ES-I3 (cell line): ENCODE measurements at regions not wholly inside any gene's neighbourhood (a gene's known extent, or its start where the extent isn't known, plus 50 kb on each side); places are given as distances from the start of the nearest gene placed in this dataset.

Source experiments
- H3K36me3 ChIP-seq: 2 replicates; pipeline ENCODE4 v1.6.1; 2013; ENCODE audit warnings: mild to moderate bottlenecking, low read length, control low read depth, moderate library complexity; ENCODE audit not compliant: insufficient read depth
- H3K4me1 ChIP-seq: 2 replicates; pipeline ENCODE4 v1.6.1; 2013; ENCODE audit warnings: mild to moderate bottlenecking, control low read depth, low read length; ENCODE audit not compliant: insufficient read depth
- H3K9ac ChIP-seq: 2 replicates; pipeline ENCODE4 v1.6.1; 2013; ENCODE audit warnings: low read depth, mild to moderate bottlenecking, low read length, moderate library complexity
- H3K9me3 ChIP-seq: 2 replicates; pipeline ENCODE4 v1.6.1; 2013; ENCODE audit warnings: mild to moderate bottlenecking, low read length, moderate library complexity; ENCODE audit not compliant: control insufficient read depth, insufficient read depth

GRCh38 chr17:69605571-69605970, 191.1 kb downstream of the MAP2K6 start:
- Histone ChIP-seq H3K9ac (no peak overlapping the region), H3K36me3 (no peaks in the 10 kb centered on the region), H3K9me3 (no peaks in the 10 kb centered on the region), H3K4me1 (peaks cover 15% of the 10 kb centered on the region)

- H3K36me3 ChIP-seq, result no peaks in the 10 kb centered on the region
- H3K9ac ChIP-seq, result no peak overlapping the region
- H3K4me1 ChIP-seq, result peaks cover 15% of the 10 kb centered on the region
- no peaks in the 10 kb centered on the region for H3K9me3 ChIP-seq
These were observed 191.8 kb downstream of the MAP2K6 start for GRCh38 chr17:69606142-69606800.

- peak overlapping the region; percentile 4; the same call in 1 of the 2 replicates for H3K9ac ChIP-seq
These were observed 192.8 kb downstream of the MAP2K6 start for GRCh38 chr17:69607162-69607834.

GRCh38 chr17:69608141-69608540, 193.6 kb downstream of the MAP2K6 start:
- no peaks in the 10 kb centered on the region; the same call in 1 of the 2 replicates for H3K9me3 ChIP-seq
- no peaks in the 10 kb centered on the region for H3K36me3 ChIP-seq
- no peak overlapping the region for H3K9ac ChIP-seq
- peaks cover 15% of the 10 kb centered on the region for H3K4me1 ChIP-seq

More at GRCh38 chr17:69607162-69607834, 192.8 kb downstream of the MAP2K6 start:
- Histone ChIP-seq H3K9me3 (no peaks in the 10 kb centered on the region; the same call in 1 of the 2 replicates), H3K4me1 (peaks cover 15% of the 10 kb centered on the region), H3K36me3 (no peaks in the 10 kb centered on the region)

- Histone ChIP-seq H3K36me3 (no peaks in the 10 kb centered on the region), H3K9ac (no peak overlapping the region), H3K9me3 (no peaks in the 10 kb centered on the region; the same call in 1 of the 2 replicates), H3K4me1 (peaks cover 15% of the 10 kb centered on the region)
These were observed 194.4 kb downstream of the MAP2K6 start for GRCh38 chr17:69608808-69609472.

GRCh38 chr17:69609473-69610305, 195.2 kb downstream of the MAP2K6 start:
- H3K36me3 ChIP-seq, result no peaks in the 10 kb centered on the region
- H3K9ac ChIP-seq, result no peak overlapping the region
- H3K9me3 ChIP-seq, result no peaks in the 10 kb centered on the region; the same call in 1 of the 2 replicates
- peaks cover 15% of the 10 kb centered on the region for H3K4me1 ChIP-seq

GRCh38 chr17:69620363-69620762, 205.9 kb downstream of the MAP2K6 start:
- Histone ChIP-seq H3K4me1 (no peaks in the 10 kb centered on the region), H3K9me3 (peaks cover 15% of the 10 kb centered on the region), H3K36me3 (no peaks in the 10 kb centered on the region), H3K9ac (no peak overlapping the region)

GRCh38 chr17:69625474-69625873, 211.0 kb downstream of the MAP2K6 start:
- H3K9ac ChIP-seq, result no peak overlapping the region
- peaks cover 5% of the 10 kb centered on the region; the same call in 1 of the 2 replicates for H3K9me3 ChIP-seq
- no peaks in the 10 kb centered on the region for H3K4me1 ChIP-seq
- H3K36me3 ChIP-seq, result no peaks in the 10 kb centered on the region

GRCh38 chr17:69630056-69630635, 215.6 kb downstream of the MAP2K6 start:
- Histone ChIP-seq H3K36me3 (no peaks in the 10 kb centered on the region), H3K9me3 (0 out of 2 replicates have a peak, but pooled peaks cover 3% of the 10 kb centered on the region), H3K9ac (no peak overlapping the region), H3K4me1 (no peaks in the 10 kb centered on the region)

GRCh38 chr17:69634844-69635243, 220.3 kb downstream of the MAP2K6 start:
- Histone ChIP-seq H3K4me1 (no peaks in the 10 kb centered on the region), H3K9me3 (no peaks in the 10 kb centered on the region), H3K9ac (no peak overlapping the region), H3K36me3 (no peaks in the 10 kb centered on the region)

GRCh38 chr17:69637446-69638156, 223.1 kb downstream of the MAP2K6 start:
- Histone ChIP-seq H3K9ac (no peak overlapping the region), H3K36me3 (no peaks in the 10 kb centered on the region), H3K4me1 (no peaks in the 10 kb centered on the region), H3K9me3 (no peaks in the 10 kb centered on the region)

- no peaks in the 10 kb centered on the region for H3K4me1 ChIP-seq
- no peak overlapping the region for H3K9ac ChIP-seq
- H3K9me3 ChIP-seq, result no peaks in the 10 kb centered on the region
- no peaks in the 10 kb centered on the region for H3K36me3 ChIP-seq
These were observed 224.6 kb downstream of the MAP2K6 start for GRCh38 chr17:69639096-69639495.

- Histone ChIP-seq H3K4me1 (no peaks in the 10 kb centered on the region), H3K9ac (no peak overlapping the region), H3K36me3 (no peaks in the 10 kb centered on the region), H3K9me3 (no peaks in the 10 kb centered on the region)
These were observed 225.6 kb downstream of the MAP2K6 start for GRCh38 chr17:69640073-69640472.
